ENCODE measurements at regions not wholly inside any gene's neighbourhood (a gene's known extent, or its start where the extent isn't known, plus 50 kb on each side); places are given as distances from the start of the nearest gene placed in this dataset.

GRCh38 chr20:40325006-40325568 is 363.9 kb downstream of the MAFB start:
- H3K36me3 ChIP-seq (ENCODE audit: control insufficient read depth in 1 of 2, insufficient read depth in 2 of 2, low read length in 2 of 2), result no peaks in the 10 kb centered on the region
- H3K27me3 ChIP-seq (ENCODE audit: control insufficient read depth in 1 of 2, insufficient read depth in 2 of 2, low read length in 2 of 2), result no peaks in the 10 kb centered on the region
- H3K4me1 ChIP-seq (ENCODE audit: control insufficient read depth in 1 of 2, insufficient read depth in 2 of 2, low read length in 2 of 2), result no peaks in the 10 kb centered on the region
- H3K4me3 ChIP-seq (ENCODE audit: low read depth in 1 of 2, low read length in 2 of 2), result no peak overlapping the region
- H3K27ac ChIP-seq (ENCODE audit: low read depth, low read length), result no peak overlapping the region
- H3K9me3 ChIP-seq (ENCODE audit: control insufficient read depth in 1 of 2, low read length in 2 of 2), result no peaks in the 10 kb centered on the region
- no peak overlapping the region for H3K9ac ChIP-seq (ENCODE audit: low read depth in 1 of 2, low read length in 2 of 2)

- Histone ChIP-seq H3K36me3 (ENCODE audit: control insufficient read depth in 1 of 2, insufficient read depth in 2 of 2, low read length in 2 of 2) (no peaks in the 10 kb centered on the region), H3K9me3 (ENCODE audit: control insufficient read depth in 1 of 2, low read length in 2 of 2) (no peaks in the 10 kb centered on the region), H3K27me3 (ENCODE audit: control insufficient read depth in 1 of 2, insufficient read depth in 2 of 2, low read length in 2 of 2) (no peaks in the 10 kb centered on the region), H3K4me3 (ENCODE audit: low read depth in 1 of 2, low read length in 2 of 2) (no peak overlapping the region), H3K9ac (ENCODE audit: low read depth in 1 of 2, low read length in 2 of 2) (no peak overlapping the region), H3K27ac (ENCODE audit: low read depth, low read length) (no peak overlapping the region), H3K4me1 (ENCODE audit: control insufficient read depth in 1 of 2, insufficient read depth in 2 of 2, low read length in 2 of 2) (no peaks in the 10 kb centered on the region)
Observed at GRCh38 chr20:40323361-40323794, 365.7 kb downstream of the MAFB start.

DNA sequence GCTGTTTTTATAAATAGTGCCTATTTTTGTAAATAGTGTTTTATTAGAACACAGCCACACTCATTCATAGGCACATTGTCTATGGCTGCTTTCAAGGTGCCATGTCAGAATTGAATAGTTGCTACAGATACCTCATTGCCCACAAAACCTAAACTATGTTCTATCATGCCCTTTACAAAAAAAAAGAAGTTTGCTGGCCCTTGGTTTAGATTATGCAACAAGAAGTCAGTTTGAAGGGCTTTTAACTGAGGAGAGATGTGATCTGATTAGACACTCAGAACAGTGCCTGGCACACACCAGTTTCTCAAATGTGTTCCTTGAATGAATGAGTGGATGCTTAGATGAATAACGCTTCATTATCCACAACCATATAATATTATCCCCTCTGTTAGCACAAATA is 366.1 kb downstream of the MAFB start:
- no peak overlapping the region for H3K9ac ChIP-seq (ENCODE audit: low read depth in 1 of 2, low read length in 2 of 2)
- no peaks in the 10 kb centered on the region for H3K9me3 ChIP-seq (ENCODE audit: control insufficient read depth in 1 of 2, low read length in 2 of 2)
- H3K27ac ChIP-seq (ENCODE audit: low read depth, low read length), result no peak overlapping the region
- H3K4me1 ChIP-seq (ENCODE audit: control insufficient read depth in 1 of 2, insufficient read depth in 2 of 2, low read length in 2 of 2), result no peaks in the 10 kb centered on the region
- H3K36me3 ChIP-seq (ENCODE audit: control insufficient read depth in 1 of 2, insufficient read depth in 2 of 2, low read length in 2 of 2), result no peaks in the 10 kb centered on the region
- no peaks in the 10 kb centered on the region for H3K27me3 ChIP-seq (ENCODE audit: control insufficient read depth in 1 of 2, insufficient read depth in 2 of 2, low read length in 2 of 2)
- H3K4me3 ChIP-seq (ENCODE audit: low read depth in 1 of 2, low read length in 2 of 2), result no peak overlapping the region

DNA sequence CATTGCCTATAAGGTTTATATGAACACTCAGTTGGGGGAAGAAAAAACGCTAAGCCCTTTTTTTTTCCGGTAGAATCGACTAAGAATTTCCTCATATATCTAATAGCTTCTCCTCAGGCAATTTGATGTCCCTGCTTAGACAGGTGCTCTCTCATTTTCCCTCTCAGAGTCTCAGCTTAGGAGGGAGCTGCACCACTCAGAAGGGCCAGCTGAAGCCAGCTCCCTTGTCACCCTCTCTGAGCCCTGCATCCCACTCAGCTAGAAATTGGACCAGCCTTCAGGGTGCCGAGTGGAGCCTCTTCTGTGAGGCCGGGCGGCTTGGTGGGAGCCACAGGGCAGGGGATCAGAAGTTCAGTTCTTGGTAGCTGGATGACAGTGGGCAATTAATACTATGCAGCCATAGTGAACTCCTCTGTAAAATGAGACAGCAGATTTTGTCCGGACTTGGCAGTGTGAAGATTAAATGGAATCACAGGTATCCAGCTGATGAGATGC is 368.5 kb downstream of the MAFB start:
- Histone ChIP-seq H3K27me3 (ENCODE audit: control insufficient read depth in 1 of 2, insufficient read depth in 2 of 2, low read length in 2 of 2) (no peaks in the 10 kb centered on the region), H3K4me1 (ENCODE audit: control insufficient read depth in 1 of 2, insufficient read depth in 2 of 2, low read length in 2 of 2) (no peaks in the 10 kb centered on the region), H3K4me3 (ENCODE audit: low read depth in 1 of 2, low read length in 2 of 2) (no peak overlapping the region), H3K36me3 (ENCODE audit: control insufficient read depth in 1 of 2, insufficient read depth in 2 of 2, low read length in 2 of 2) (no peaks in the 10 kb centered on the region), H3K9me3 (ENCODE audit: control insufficient read depth in 1 of 2, low read length in 2 of 2) (no peaks in the 10 kb centered on the region), H3K9ac (ENCODE audit: low read depth in 1 of 2, low read length in 2 of 2) (no peak overlapping the region), H3K27ac (ENCODE audit: low read depth, low read length) (no peak overlapping the region)

GRCh38 chr20:40319741-40320516 is 369.1 kb downstream of the MAFB start:
- Histone ChIP-seq H3K27me3 (ENCODE audit: control insufficient read depth in 1 of 2, insufficient read depth in 2 of 2, low read length in 2 of 2) (no peaks in the 10 kb centered on the region), H3K36me3 (ENCODE audit: control insufficient read depth in 1 of 2, insufficient read depth in 2 of 2, low read length in 2 of 2) (no peaks in the 10 kb centered on the region), H3K27ac (ENCODE audit: low read depth, low read length) (no peak overlapping the region), H3K4me3 (ENCODE audit: low read depth in 1 of 2, low read length in 2 of 2) (no peak overlapping the region), H3K4me1 (ENCODE audit: control insufficient read depth in 1 of 2, insufficient read depth in 2 of 2, low read length in 2 of 2) (no peaks in the 10 kb centered on the region), H3K9me3 (ENCODE audit: control insufficient read depth in 1 of 2, low read length in 2 of 2) (no peaks in the 10 kb centered on the region), H3K9ac (ENCODE audit: low read depth in 1 of 2, low read length in 2 of 2) (no peak overlapping the region)

GRCh38 chr20:40319056-40319455 is 370.0 kb downstream of the MAFB start:
- Histone ChIP-seq H3K9me3 (ENCODE audit: control insufficient read depth in 1 of 2, low read length in 2 of 2) (no peaks in the 10 kb centered on the region), H3K4me1 (ENCODE audit: control insufficient read depth in 1 of 2, insufficient read depth in 2 of 2, low read length in 2 of 2) (no peaks in the 10 kb centered on the region), H3K36me3 (ENCODE audit: control insufficient read depth in 1 of 2, insufficient read depth in 2 of 2, low read length in 2 of 2) (no peaks in the 10 kb centered on the region), H3K27ac (ENCODE audit: low read depth, low read length) (no peak overlapping the region), H3K4me3 (ENCODE audit: low read depth in 1 of 2, low read length in 2 of 2) (no peak overlapping the region), H3K27me3 (ENCODE audit: control insufficient read depth in 1 of 2, insufficient read depth in 2 of 2, low read length in 2 of 2) (no peaks in the 10 kb centered on the region), H3K9ac (ENCODE audit: low read depth in 1 of 2, low read length in 2 of 2) (no peak overlapping the region)

DNA sequence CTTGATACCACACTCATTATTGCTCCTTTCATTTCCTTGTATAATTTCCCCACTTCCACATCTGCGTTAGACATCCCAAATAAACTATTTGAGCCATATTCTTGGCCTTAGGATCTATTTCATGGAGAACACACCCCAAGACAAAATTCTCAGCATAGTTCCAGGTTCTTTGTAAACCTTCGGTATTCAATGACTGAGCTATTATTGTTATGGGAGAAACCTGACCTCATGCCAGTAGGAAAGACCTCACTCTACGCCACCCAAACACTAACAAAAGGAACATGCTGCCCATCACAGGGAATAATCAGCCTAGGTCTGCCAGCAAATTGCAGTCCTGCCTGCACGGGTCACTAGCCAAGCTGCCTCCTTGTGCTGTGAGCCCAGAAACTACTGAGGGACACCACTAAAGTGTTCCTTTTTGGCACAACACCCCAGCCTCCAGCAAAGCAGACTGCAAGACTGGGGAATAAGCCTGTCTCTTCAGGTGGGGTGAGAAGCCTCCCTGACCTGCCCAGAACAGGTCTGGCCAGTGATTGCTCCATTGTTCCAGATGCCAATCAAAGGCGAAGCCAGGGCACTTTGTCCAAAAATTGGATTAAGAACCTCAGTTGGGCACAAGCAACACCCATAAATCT is 371.8 kb downstream of the MAFB start:
- Histone ChIP-seq H3K9ac (ENCODE audit: low read depth in 1 of 2, low read length in 2 of 2) (no peak overlapping the region), H3K4me3 (ENCODE audit: low read depth in 1 of 2, low read length in 2 of 2) (no peak overlapping the region), H3K27ac (ENCODE audit: low read depth, low read length) (no peak overlapping the region), H3K4me1 (ENCODE audit: control insufficient read depth in 1 of 2, insufficient read depth in 2 of 2, low read length in 2 of 2) (no peaks in the 10 kb centered on the region), H3K36me3 (ENCODE audit: control insufficient read depth in 1 of 2, insufficient read depth in 2 of 2, low read length in 2 of 2) (no peaks in the 10 kb centered on the region), H3K27me3 (ENCODE audit: control insufficient read depth in 1 of 2, insufficient read depth in 2 of 2, low read length in 2 of 2) (no peaks in the 10 kb centered on the region), H3K9me3 (ENCODE audit: control insufficient read depth in 1 of 2, low read length in 2 of 2) (no peaks in the 10 kb centered on the region)

- Histone ChIP-seq H3K36me3 (ENCODE audit: control insufficient read depth in 1 of 2, insufficient read depth in 2 of 2, low read length in 2 of 2) (no peaks in the 10 kb centered on the region), H3K27ac (ENCODE audit: low read depth, low read length) (no peak overlapping the region), H3K9me3 (ENCODE audit: control insufficient read depth in 1 of 2, low read length in 2 of 2) (no peaks in the 10 kb centered on the region), H3K9ac (ENCODE audit: low read depth in 1 of 2, low read length in 2 of 2) (no peak overlapping the region), H3K27me3 (ENCODE audit: control insufficient read depth in 1 of 2, insufficient read depth in 2 of 2, low read length in 2 of 2) (no peaks in the 10 kb centered on the region), H3K4me3 (ENCODE audit: low read depth in 1 of 2, low read length in 2 of 2) (no peak overlapping the region), H3K4me1 (ENCODE audit: control insufficient read depth in 1 of 2, insufficient read depth in 2 of 2, low read length in 2 of 2) (no peaks in the 10 kb centered on the region)
Observed at GRCh38 chr20:40314278-40314677, 374.8 kb downstream of the MAFB start.

GRCh38 chr20:40313730-40314129 is 375.3 kb downstream of the MAFB start:
- no peaks in the 10 kb centered on the region for H3K4me1 ChIP-seq (ENCODE audit: control insufficient read depth in 1 of 2, insufficient read depth in 2 of 2, low read length in 2 of 2)
- no peaks in the 10 kb centered on the region for H3K9me3 ChIP-seq (ENCODE audit: control insufficient read depth in 1 of 2, low read length in 2 of 2)
- H3K27me3 ChIP-seq (ENCODE audit: control insufficient read depth in 1 of 2, insufficient read depth in 2 of 2, low read length in 2 of 2), result no peaks in the 10 kb centered on the region
- H3K4me3 ChIP-seq (ENCODE audit: low read depth in 1 of 2, low read length in 2 of 2), result no peak overlapping the region
- no peak overlapping the region for H3K27ac ChIP-seq (ENCODE audit: low read depth, low read length)
- H3K36me3 ChIP-seq (ENCODE audit: control insufficient read depth in 1 of 2, insufficient read depth in 2 of 2, low read length in 2 of 2), result no peaks in the 10 kb centered on the region
- H3K9ac ChIP-seq (ENCODE audit: low read depth in 1 of 2, low read length in 2 of 2), result no peak overlapping the region

- no peaks in the 10 kb centered on the region for H3K4me1 ChIP-seq (ENCODE audit: control insufficient read depth in 1 of 2, insufficient read depth in 2 of 2, low read length in 2 of 2)
- no peaks in the 10 kb centered on the region for H3K36me3 ChIP-seq (ENCODE audit: control insufficient read depth in 1 of 2, insufficient read depth in 2 of 2, low read length in 2 of 2)
- H3K4me3 ChIP-seq (ENCODE audit: low read depth in 1 of 2, low read length in 2 of 2), result no peak overlapping the region
- H3K27me3 ChIP-seq (ENCODE audit: control insufficient read depth in 1 of 2, insufficient read depth in 2 of 2, low read length in 2 of 2), result no peaks in the 10 kb centered on the region
- no peak overlapping the region for H3K9ac ChIP-seq (ENCODE audit: low read depth in 1 of 2, low read length in 2 of 2)
- no peaks in the 10 kb centered on the region for H3K9me3 ChIP-seq (ENCODE audit: control insufficient read depth in 1 of 2, low read length in 2 of 2)
- H3K27ac ChIP-seq (ENCODE audit: low read depth, low read length), result no peak overlapping the region
Observed at GRCh38 chr20:40309731-40310130, 379.3 kb downstream of the MAFB start.

Data from duodenal mucosa (tissue), 2 donors.